Neural cell (in vitro differentiated cells): ENCODE measurements at regions not wholly inside any gene's neighbourhood (a gene's known extent, or its start where the extent isn't known, plus 50 kb on each side); places are given as distances from the start of the nearest gene placed in this dataset.

ENCODE experiments used
- EP300 ChIP-seq: fragments of 450-650 bp; conservative IDR thresholded peaks from 2 replicates; pipeline ENCODE4 v1.6.1; 2014; ENCODE audit warnings: antibody characterized with exemption, mild to moderate bottlenecking, moderate library complexity; ENCODE audit not compliant: poor library complexity, severe bottlenecking
- EZH2 ChIP-seq: fragments of 200-600, 300-800 bp; shearing (Covaris generic), sonication (generic); IDR thresholded peaks from 2 replicates; pipeline ENCODE4 v1.6.1; 2014; ENCODE audit warnings: antibody characterized with exemption, low read length, borderline replicate concordance, mild to moderate bottlenecking; ENCODE audit not compliant: insufficient read depth, poor library complexity, severe bottlenecking
- MXI1 ChIP-seq: fragments of 450-650 bp; conservative IDR thresholded peaks from 2 replicates; pipeline ENCODE4 v1.6.1; 2014; ENCODE audit warnings: antibody characterized with exemption, mild to moderate bottlenecking; ENCODE audit not compliant: poor library complexity, severe bottlenecking
- POLR2AphosphoS5 ChIP-seq: IDR thresholded peaks from 2 replicates; pipeline ENCODE4 v1.6.1; 2012
- SMC3 ChIP-seq: fragments of 450-650 bp; conservative IDR thresholded peaks from 2 replicates; pipeline ENCODE4 v1.6.1; 2014; ENCODE audit warnings: antibody characterized with exemption, mild to moderate bottlenecking, moderate library complexity; ENCODE audit not compliant: poor library complexity
- TAF1 ChIP-seq: IDR thresholded peaks from 2 replicates; pipeline ENCODE4 v1.6.1; 2012; ENCODE audit warnings: low read depth
- TF ChIP-seq, protein P1 (sequence below): fragments of 450-650 bp; IDR thresholded peaks from 2 replicates; pipeline ENCODE4 v1.5.1; 2014; ENCODE audit warnings: antibody characterized with exemption, mild to moderate bottlenecking, moderate library complexity; ENCODE audit not compliant: poor library complexity, severe bottlenecking
- TF ChIP-seq, protein P2 (sequence below): IDR thresholded peaks from 2 replicates; pipeline ENCODE4 v1.6.1; 2012; ENCODE audit warnings: borderline replicate concordance

DNA sequence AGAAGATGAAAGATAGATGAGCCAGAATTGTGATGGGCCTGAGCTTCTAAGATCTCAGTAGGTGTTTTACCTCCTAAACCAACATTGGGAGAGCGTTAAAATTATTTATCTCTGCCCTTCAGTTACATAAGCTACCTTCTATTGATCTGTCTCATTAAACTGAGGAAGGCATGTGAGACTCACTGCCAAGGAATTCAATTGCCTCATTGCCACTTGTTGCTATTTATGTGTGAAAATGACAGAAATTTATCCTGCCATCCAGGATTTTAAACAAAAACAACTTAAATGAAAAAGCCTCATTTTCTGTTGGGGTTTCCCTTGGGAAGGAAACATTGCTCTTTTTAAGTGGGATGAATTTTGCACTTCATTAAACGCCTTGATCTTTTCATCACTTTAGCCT, 78.7 kb upstream of the RUNX1 start:
- TF ChIP-seq, protein P1, sequence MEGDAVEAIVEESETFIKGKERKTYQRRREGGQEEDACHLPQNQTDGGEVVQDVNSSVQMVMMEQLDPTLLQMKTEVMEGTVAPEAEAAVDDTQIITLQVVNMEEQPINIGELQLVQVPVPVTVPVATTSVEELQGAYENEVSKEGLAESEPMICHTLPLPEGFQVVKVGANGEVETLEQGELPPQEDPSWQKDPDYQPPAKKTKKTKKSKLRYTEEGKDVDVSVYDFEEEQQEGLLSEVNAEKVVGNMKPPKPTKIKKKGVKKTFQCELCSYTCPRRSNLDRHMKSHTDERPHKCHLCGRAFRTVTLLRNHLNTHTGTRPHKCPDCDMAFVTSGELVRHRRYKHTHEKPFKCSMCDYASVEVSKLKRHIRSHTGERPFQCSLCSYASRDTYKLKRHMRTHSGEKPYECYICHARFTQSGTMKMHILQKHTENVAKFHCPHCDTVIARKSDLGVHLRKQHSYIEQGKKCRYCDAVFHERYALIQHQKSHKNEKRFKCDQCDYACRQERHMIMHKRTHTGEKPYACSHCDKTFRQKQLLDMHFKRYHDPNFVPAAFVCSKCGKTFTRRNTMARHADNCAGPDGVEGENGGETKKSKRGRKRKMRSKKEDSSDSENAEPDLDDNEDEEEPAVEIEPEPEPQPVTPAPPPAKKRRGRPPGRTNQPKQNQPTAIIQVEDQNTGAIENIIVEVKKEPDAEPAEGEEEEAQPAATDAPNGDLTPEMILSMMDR, result no peak
- TF ChIP-seq TAF1 (no peak), MXI1 (no peak), EP300 (no peak), EZH2 (no peak), POLR2AphosphoS5 (no peak), SMC3 (no peak)
- TF ChIP-seq, protein P2, sequence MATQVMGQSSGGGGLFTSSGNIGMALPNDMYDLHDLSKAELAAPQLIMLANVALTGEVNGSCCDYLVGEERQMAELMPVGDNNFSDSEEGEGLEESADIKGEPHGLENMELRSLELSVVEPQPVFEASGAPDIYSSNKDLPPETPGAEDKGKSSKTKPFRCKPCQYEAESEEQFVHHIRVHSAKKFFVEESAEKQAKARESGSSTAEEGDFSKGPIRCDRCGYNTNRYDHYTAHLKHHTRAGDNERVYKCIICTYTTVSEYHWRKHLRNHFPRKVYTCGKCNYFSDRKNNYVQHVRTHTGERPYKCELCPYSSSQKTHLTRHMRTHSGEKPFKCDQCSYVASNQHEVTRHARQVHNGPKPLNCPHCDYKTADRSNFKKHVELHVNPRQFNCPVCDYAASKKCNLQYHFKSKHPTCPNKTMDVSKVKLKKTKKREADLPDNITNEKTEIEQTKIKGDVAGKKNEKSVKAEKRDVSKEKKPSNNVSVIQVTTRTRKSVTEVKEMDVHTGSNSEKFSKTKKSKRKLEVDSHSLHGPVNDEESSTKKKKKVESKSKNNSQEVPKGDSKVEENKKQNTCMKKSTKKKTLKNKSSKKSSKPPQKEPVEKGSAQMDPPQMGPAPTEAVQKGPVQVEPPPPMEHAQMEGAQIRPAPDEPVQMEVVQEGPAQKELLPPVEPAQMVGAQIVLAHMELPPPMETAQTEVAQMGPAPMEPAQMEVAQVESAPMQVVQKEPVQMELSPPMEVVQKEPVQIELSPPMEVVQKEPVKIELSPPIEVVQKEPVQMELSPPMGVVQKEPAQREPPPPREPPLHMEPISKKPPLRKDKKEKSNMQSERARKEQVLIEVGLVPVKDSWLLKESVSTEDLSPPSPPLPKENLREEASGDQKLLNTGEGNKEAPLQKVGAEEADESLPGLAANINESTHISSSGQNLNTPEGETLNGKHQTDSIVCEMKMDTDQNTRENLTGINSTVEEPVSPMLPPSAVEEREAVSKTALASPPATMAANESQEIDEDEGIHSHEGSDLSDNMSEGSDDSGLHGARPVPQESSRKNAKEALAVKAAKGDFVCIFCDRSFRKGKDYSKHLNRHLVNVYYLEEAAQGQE, result no peak
